Keratinocyte (primary cell): ENCODE measurements at regions not wholly inside any gene's neighbourhood (a gene's known extent, or its start where the extent isn't known, plus 50 kb on each side); places are given as distances from the start of the nearest gene placed in this dataset.

ENCODE experiments used
- DNase-seq: peaks from one replicate; pipeline ENCODE4 v3.0.0-alpha.2; 2011; ENCODE audit warnings: low read depth, missing footprints, low spot score
- FAIRE-seq: peaks from 2 replicates; lab custom pipeline; 2011; peaks lifted over from hg19 to GRCh38; lab: Jason Lieb, UNC
- H2AFZ ChIP-seq: 2 replicates; pipeline ENCODE4 v1.6.0; 2012; ENCODE audit warnings: low read length, control low read depth, inconsistent platforms; ENCODE audit not compliant: control insufficient read depth
- H3K27ac ChIP-seq: 2 replicates; pipeline ENCODE4 v1.5.1; 2011; ENCODE audit warnings: low read length; ENCODE audit not compliant: control insufficient read depth, insufficient read depth
- H3K27me3 ChIP-seq: 3 replicates; pipeline ENCODE4 v1.6.0; 2011; ENCODE audit warnings: low read length; ENCODE audit not compliant: control insufficient read depth, insufficient read depth; ENCODE audit errors: extremely low read depth
- H3K36me3 ChIP-seq, 2 experiments: 2 replicates in 1 of 2; 3 replicates in 1 of 2; pipeline ENCODE4 v1.5.1; 2011; ENCODE audit warnings: low read length in 2 of 2, mild to moderate bottlenecking in 1 of 2; ENCODE audit not compliant: control insufficient read depth in 2 of 2, insufficient read depth in 2 of 2; ENCODE audit errors: extremely low read depth in 1 of 2
- H3K4me1 ChIP-seq: 3 replicates; pipeline ENCODE4 v1.5.1; 2011; ENCODE audit warnings: low read length; ENCODE audit not compliant: control insufficient read depth, insufficient read depth; ENCODE audit errors: extremely low read depth
- H3K4me2 ChIP-seq: 3 replicates; pipeline ENCODE4 v1.6.0; 2011; ENCODE audit warnings: low read depth, low read length; ENCODE audit not compliant: control insufficient read depth, insufficient read depth; ENCODE audit errors: extremely low read depth
- H3K4me3 ChIP-seq, 3 experiments: fragments of 200-600 bp in 1 of 3; sonication (generic) in 1 of 3; 2 replicates in 2 of 3; 3 replicates in 1 of 3; pipeline ENCODE4 v1.5.1; 2011 to 2016; ENCODE audit warnings: low read length in 3 of 3, mild to moderate bottlenecking in 3 of 3, control low read depth in 2 of 3, inconsistent platforms in 1 of 3, low read depth in 1 of 3, mixed read lengths in 1 of 3, mixed run types in 1 of 3, moderate library complexity in 1 of 3; ENCODE audit not compliant: control insufficient read depth in 2 of 3, insufficient read depth in 2 of 3; ENCODE audit errors: extremely low read depth in 1 of 3
- H3K79me2 ChIP-seq: 2 replicates; pipeline ENCODE4 v1.6.0; 2012; ENCODE audit warnings: low read length; ENCODE audit not compliant: control insufficient read depth, insufficient read depth
- H3K9ac ChIP-seq: 3 replicates; pipeline ENCODE4 v1.6.0; 2011; ENCODE audit warnings: low read length; ENCODE audit not compliant: control insufficient read depth, insufficient read depth; ENCODE audit errors: extremely low read depth
- H3K9me1 ChIP-seq: 3 replicates; pipeline ENCODE4 v1.6.0; 2011; ENCODE audit warnings: low read length; ENCODE audit not compliant: control insufficient read depth, insufficient read depth; ENCODE audit errors: extremely low read depth
- H3K9me3 ChIP-seq: 2 replicates; pipeline ENCODE4 v1.5.1; 2012; ENCODE audit warnings: low read depth, low read length; ENCODE audit not compliant: control insufficient read depth
- H4K20me1 ChIP-seq: 3 replicates; pipeline ENCODE4 v1.6.0; 2011; ENCODE audit warnings: low read length; ENCODE audit not compliant: control insufficient read depth, insufficient read depth; ENCODE audit errors: extremely low read depth
- EZH2 ChIP-seq: IDR thresholded peaks from one replicate; pipeline ENCODE4 v1.6.1; 2012; ENCODE audit warnings: inconsistent platforms, mild to moderate bottlenecking, low read length, moderate library complexity
- dilution Hi-C: fragments of 300-500 bp; cut with MboI; formaldehyde crosslinking; loops from one replicate; pipeline ENCODE4 v1.7.0; 2020; ENCODE audit warnings: low sequenced_read_pairs; ENCODE audit not compliant: extremely low pct_ligation_motif_present
- TF ChIP-seq, protein P1 (sequence below), 3 experiments: IDR thresholded peaks in 1 of 3; conservative IDR thresholded peaks in 1 of 3; optimal IDR thresholded peaks in 1 of 3; 2 replicates in 2 of 3; 3 replicates in 1 of 3; pipeline versions ENCODE3 to v1.5.1; 2011; ENCODE audit warnings: low read length in 3 of 3, mild to moderate bottlenecking in 3 of 3, moderate library complexity in 2 of 3, control low read depth in 1 of 3, inconsistent platforms in 1 of 3; ENCODE audit not compliant: insufficient read depth in 2 of 3; ENCODE audit errors: extremely low read depth in 1 of 3

DNA sequence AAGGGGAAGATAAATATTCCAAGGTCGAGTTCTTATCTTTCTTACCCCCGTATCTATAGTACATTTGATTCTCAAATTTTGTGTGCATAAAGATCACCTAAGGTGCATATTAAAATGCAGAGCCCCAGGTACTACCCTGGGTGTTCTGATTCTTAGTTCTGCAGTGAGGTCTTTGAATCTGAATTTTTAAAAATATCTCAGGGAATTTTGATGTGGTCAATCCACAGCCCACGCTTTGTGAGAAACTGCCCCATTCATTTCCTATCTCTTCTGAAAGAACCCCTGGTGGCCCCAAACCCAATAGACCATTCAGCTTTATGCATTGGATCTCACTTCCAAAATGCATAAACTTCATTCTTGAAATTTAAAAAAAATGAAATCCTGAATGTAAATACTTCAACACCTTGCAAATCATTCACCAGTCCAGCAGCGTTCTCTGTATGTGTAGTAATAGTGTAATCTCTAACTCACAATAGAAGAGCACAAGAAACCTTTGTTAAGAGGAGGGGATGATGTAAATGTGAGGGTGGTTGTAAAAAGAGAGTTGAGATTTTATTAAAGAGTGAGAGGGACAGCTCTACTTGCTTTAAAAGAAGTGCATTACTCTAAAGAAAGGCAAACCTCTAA lies 108.8 kb upstream of the ZP4 start:
- DNase-seq, result no peak
- Histone ChIP-seq H3K27ac (no peak overlapping the region), H2AFZ (no peak overlapping the region), H3K79me2 (no peaks in the 10 kb centered on the region), H4K20me1 (no peaks in the 10 kb centered on the region), H3K9me3 (no peaks in the 10 kb centered on the region), H3K9me1 (no peaks in the 10 kb centered on the region), H3K9ac (no peak overlapping the region), H3K4me1 (no peaks in the 10 kb centered on the region), H3K4me2 (no peak overlapping the region), H3K4me3 (no peak overlapping the region), H3K27me3 (no peaks in the 10 kb centered on the region), H3K36me3 (no peaks in the 10 kb centered on the region)
- dilution Hi-C loops, result no loop called here
- TF ChIP-seq, protein P1, sequence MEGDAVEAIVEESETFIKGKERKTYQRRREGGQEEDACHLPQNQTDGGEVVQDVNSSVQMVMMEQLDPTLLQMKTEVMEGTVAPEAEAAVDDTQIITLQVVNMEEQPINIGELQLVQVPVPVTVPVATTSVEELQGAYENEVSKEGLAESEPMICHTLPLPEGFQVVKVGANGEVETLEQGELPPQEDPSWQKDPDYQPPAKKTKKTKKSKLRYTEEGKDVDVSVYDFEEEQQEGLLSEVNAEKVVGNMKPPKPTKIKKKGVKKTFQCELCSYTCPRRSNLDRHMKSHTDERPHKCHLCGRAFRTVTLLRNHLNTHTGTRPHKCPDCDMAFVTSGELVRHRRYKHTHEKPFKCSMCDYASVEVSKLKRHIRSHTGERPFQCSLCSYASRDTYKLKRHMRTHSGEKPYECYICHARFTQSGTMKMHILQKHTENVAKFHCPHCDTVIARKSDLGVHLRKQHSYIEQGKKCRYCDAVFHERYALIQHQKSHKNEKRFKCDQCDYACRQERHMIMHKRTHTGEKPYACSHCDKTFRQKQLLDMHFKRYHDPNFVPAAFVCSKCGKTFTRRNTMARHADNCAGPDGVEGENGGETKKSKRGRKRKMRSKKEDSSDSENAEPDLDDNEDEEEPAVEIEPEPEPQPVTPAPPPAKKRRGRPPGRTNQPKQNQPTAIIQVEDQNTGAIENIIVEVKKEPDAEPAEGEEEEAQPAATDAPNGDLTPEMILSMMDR (optimal IDR thresholded peaks at IDR 0.05 in 1 of 3, IDR thresholded peaks at IDR 0.05 in 1 of 3, conservative IDR thresholded peaks at IDR 0.05 in 1 of 3; ENCODE audit: extremely low read depth in 1 of 3, insufficient read depth in 2 of 3, low read length in 3 of 3), result no peak
- no peak for TF ChIP-seq EZH2
- FAIRE-seq, result no peak

DNA sequence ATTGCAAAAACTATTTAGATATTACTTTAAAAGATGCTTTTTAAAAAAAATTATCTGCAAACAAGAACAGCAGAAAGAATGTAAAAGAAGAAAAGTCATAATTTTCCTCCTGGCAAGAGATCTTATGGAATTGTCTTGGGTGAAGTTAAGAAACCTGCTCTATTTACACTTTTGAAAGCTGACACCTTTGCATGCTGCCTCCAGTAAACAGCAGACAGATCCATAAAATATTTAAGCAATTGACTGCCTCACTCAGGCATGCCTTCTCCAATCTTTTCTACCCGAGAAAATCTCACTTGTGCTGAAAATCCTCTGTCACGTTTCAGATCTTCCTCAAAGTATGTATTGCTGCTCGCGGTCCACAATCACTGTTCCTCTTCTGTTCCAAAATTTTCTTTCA lies 107.9 kb upstream of the ZP4 start:
- H3K4me2 ChIP-seq, result no peak overlapping the region
- no peak overlapping the region for H2AFZ ChIP-seq
- TF ChIP-seq, protein P1 (optimal IDR thresholded peaks at IDR 0.05 in 1 of 3, IDR thresholded peaks at IDR 0.05 in 1 of 3, conservative IDR thresholded peaks at IDR 0.05 in 1 of 3; ENCODE audit: extremely low read depth in 1 of 3, insufficient read depth in 2 of 3, low read length in 3 of 3), result no peak
- TF ChIP-seq EZH2, result no peak
- no peaks in the 10 kb centered on the region for H4K20me1 ChIP-seq
- H3K27ac ChIP-seq, result no peak overlapping the region
- no peak overlapping the region for H3K4me3 ChIP-seq
- no peaks in the 10 kb centered on the region for H3K36me3 ChIP-seq
- no peak overlapping the region for H3K9ac ChIP-seq
- dilution Hi-C loops, result no loop called here
- H3K9me3 ChIP-seq, result no peaks in the 10 kb centered on the region
- no peaks in the 10 kb centered on the region for H3K27me3 ChIP-seq
- DNase-seq (no peak), FAIRE-seq (no peak)
- no peaks in the 10 kb centered on the region for H3K9me1 ChIP-seq
- H3K4me1 ChIP-seq, result no peaks in the 10 kb centered on the region
- no peaks in the 10 kb centered on the region for H3K79me2 ChIP-seq
